ENCODE measurements at regions not wholly inside any gene's neighbourhood (a gene's known extent, or its start where the extent isn't known, plus 50 kb on each side); places are given as distances from the start of the nearest gene placed in this dataset.

- no peak for TF ChIP-seq CTCF (IDR thresholded peaks at IDR 0.05; ENCODE audit: insufficient read depth, low read depth, low read length)
- TF ChIP-seq EZH2 (IDR thresholded peaks at IDR 0.05; ENCODE audit: insufficient read depth, low read length) = no peak
Observed at GRCh38 chr4:96887857-96888256, 1048.0 kb downstream of the PDHA2 start.
